ENCODE measurements at regions not wholly inside any gene's neighbourhood (a gene's known extent, or its start where the extent isn't known, plus 50 kb on each side); places are given as distances from the start of the nearest gene placed in this dataset.

DNA sequence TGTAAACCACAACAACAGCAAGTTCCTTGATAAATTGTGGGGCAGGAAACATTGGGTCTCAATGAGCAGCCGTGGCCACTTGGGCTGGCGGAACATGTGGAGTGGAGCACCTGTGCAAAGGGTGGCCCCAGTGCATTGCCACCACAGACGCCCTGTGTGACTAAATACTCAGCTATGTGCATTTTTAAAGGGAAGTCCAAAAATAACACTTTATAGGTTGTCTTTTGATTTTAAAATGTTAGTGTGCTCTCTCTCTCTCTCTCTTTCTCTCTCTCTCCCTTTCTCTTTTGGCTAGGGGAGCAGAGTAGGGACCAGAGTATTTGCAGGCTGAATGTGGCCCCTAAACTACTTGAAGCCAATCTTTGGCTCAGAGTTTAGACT, 236.3 kb downstream of the BCAS1 start:
- H3K27ac ChIP-seq = no peak overlapping the region
- TF ChIP-seq, protein P1, sequence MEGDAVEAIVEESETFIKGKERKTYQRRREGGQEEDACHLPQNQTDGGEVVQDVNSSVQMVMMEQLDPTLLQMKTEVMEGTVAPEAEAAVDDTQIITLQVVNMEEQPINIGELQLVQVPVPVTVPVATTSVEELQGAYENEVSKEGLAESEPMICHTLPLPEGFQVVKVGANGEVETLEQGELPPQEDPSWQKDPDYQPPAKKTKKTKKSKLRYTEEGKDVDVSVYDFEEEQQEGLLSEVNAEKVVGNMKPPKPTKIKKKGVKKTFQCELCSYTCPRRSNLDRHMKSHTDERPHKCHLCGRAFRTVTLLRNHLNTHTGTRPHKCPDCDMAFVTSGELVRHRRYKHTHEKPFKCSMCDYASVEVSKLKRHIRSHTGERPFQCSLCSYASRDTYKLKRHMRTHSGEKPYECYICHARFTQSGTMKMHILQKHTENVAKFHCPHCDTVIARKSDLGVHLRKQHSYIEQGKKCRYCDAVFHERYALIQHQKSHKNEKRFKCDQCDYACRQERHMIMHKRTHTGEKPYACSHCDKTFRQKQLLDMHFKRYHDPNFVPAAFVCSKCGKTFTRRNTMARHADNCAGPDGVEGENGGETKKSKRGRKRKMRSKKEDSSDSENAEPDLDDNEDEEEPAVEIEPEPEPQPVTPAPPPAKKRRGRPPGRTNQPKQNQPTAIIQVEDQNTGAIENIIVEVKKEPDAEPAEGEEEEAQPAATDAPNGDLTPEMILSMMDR (IDR thresholded peaks at IDR 0.05) = no peak
- TF ChIP-seq POLR2A (IDR thresholded peaks at IDR 0.05) = no peak
- ATAC-seq (no peak), DNase-seq (no peak)
- H3K9me3 ChIP-seq = no peaks in the 10 kb centered on the region
- 64% methylated on average over 3 of the region's 3 CpGs for WGBS (ENCODE audit: insufficient coverage, low coverage, low lambda C conversion rate, missing lambda C conversion rate)
- intact Hi-C loops (cut with DNase I) = no loop called here
- H3K4me1 ChIP-seq = peaks cover 0 to 19% (median 6%) of the 10 kb centered on the region in 4 donors
- no peak overlapping the region for H3K4me3 ChIP-seq
- H3K27me3 ChIP-seq = no peaks in the 10 kb centered on the region
- H3K36me3 ChIP-seq = no peaks in the 10 kb centered on the region

DNA sequence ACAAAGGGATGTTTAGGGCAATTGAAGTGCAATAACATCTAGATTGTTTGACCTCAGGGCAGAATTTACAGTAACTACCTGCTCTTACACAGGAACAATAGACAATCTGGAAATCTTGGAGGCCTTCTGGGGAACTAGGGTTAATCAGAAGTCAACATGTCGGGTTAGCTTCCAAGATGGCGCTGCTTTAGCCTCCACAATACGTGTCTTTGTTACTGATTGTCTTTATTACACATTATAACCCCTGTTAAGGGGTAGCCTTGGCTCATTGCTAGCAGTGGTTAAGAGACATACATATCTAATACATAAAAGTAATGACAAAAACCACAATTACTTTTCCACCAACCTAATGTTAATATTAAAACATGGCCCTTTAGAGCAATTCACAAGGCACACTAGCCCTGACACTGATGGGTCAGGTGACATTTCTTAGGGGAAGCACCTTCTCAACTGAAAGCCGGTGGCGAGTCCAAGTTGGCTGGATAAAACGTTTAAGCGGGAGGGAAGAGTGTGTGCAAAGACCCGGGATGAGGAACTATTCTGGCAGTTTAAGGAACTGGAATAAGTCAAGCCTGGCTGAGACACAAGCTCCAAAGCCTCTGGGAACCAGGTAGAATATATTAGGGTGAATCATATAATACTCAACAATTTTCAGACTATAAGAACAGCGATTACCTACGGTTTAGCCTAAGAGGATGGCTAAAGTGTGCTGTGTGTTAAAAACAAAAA, 236.9 kb downstream of the BCAS1 start:
- intact Hi-C loops (cut with DNase I) = no loop called here
- H3K36me3 ChIP-seq = no peaks in the 10 kb centered on the region
- no peak overlapping the region for H3K27ac ChIP-seq
- no peak overlapping the region for H3K4me3 ChIP-seq
- peak in 1 of 4 donors; percentile 6 for ATAC-seq
- peak in 1 of 3 donors; percentile 35 for DNase-seq
- no peaks in the 10 kb centered on the region for H3K27me3 ChIP-seq
- WGBS (ENCODE audit: insufficient coverage, low coverage, low lambda C conversion rate, missing lambda C conversion rate) = 85% methylated on average over 10 of the region's 10 CpGs
- TF ChIP-seq, protein P1 (IDR thresholded peaks at IDR 0.05) = no peak
- no peak for TF ChIP-seq POLR2A (IDR thresholded peaks at IDR 0.05)
- H3K9me3 ChIP-seq = no peaks in the 10 kb centered on the region
- peaks cover 0 to 25% (median 6%) of the 10 kb centered on the region in 4 donors for H3K4me1 ChIP-seq

DNA sequence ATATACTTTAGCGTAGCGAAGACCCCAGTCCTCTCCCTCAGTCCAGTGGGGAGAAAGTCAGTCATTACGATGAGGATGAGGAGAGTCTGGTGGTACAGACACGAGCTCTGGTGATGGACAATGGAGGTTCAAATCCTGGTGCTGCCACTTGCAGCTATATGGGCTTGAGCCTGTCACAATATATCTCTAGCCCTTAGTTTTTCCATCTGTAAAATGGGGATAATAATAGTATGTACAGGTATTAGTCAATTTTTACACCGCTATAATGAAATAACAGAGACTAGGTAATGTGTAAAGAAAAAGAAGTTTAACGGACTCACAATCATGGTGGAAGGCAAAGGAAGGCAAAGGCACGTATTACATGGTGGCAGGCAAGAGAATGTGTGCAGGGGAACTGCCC, 237.9 kb downstream of the BCAS1 start:
- Histone ChIP-seq H3K4me3 (no peak overlapping the region), H3K4me1 (peaks cover 0 to 28% (median 6%) of the 10 kb centered on the region in 4 donors), H3K36me3 (no peaks in the 10 kb centered on the region), H3K27me3 (no peaks in the 10 kb centered on the region), H3K9me3 (no peaks in the 10 kb centered on the region), H3K27ac (no peak overlapping the region)
- intact Hi-C loops (cut with DNase I) = no loop called here
- peak in 1 of 3 donors; percentile 23 for DNase-seq
- 86% methylated on average over 6 of the region's 7 CpGs for WGBS (ENCODE audit: insufficient coverage, low coverage, low lambda C conversion rate, missing lambda C conversion rate)
- TF ChIP-seq POLR2A (IDR thresholded peaks at IDR 0.05) = no peak
- TF ChIP-seq, protein P1 (IDR thresholded peaks at IDR 0.05) = no peak
- ATAC-seq = no peak

DNA sequence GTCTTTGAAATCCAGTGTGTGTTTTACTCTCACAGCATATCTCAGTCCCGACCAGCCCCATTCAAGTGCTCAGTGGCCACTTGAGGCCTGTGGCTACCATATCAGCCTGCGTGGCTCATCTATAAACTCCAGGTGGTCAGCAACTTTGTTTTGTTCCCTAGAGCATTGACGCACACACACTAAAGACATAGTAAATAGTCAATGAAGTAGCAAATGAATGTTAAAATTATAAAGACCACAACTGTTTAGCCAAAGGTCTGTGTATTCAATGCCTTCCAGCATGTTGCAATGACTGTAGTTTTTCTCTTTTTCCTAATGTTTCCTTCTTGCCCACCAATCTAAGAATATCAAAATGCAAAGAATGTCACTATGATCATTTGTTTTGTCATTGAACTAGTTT, 238.2 kb upstream of the ZNF217 start:
- no peak overlapping the region for H3K27ac ChIP-seq
- H3K36me3 ChIP-seq = no peaks in the 10 kb centered on the region
- DNase-seq (no peak), ATAC-seq (no peak)
- no peak overlapping the region for H3K4me3 ChIP-seq
- WGBS (ENCODE audit: insufficient coverage, low coverage, low lambda C conversion rate, missing lambda C conversion rate) = 94% methylated on average over 2 of the region's 3 CpGs
- H3K9me3 ChIP-seq = no peaks in the 10 kb centered on the region
- TF ChIP-seq POLR2A (IDR thresholded peaks at IDR 0.05) = no peak
- TF ChIP-seq, protein P1 (IDR thresholded peaks at IDR 0.05) = no peak
- H3K27me3 ChIP-seq = no peaks in the 10 kb centered on the region
- intact Hi-C loops (cut with DNase I) = no loop called here
- peaks cover 0 to 28% (median 6%) of the 10 kb centered on the region in 4 donors for H3K4me1 ChIP-seq

Data from right lobe of liver (tissue), 6 donors.